Retinal pigment epithelial cell (primary cell): ENCODE measurements at regions not wholly inside any gene's neighbourhood (a gene's known extent, or its start where the extent isn't known, plus 50 kb on each side); places are given as distances from the start of the nearest gene placed in this dataset.
A peak's percentile ranks its signal among the peaks of the same experiment; 100 is the strongest.

Experiments
- DNase-seq: peaks from one replicate; pipeline ENCODE4 v3.0.0-alpha.2; 2010; ENCODE audit warnings: low read depth
- H3K4me3 ChIP-seq: 2 replicates; pipeline ENCODE4 v1.5.1; 2011; ENCODE audit warnings: mild to moderate bottlenecking, low read length, control low read depth, moderate library complexity
- TF ChIP-seq, protein P1 (sequence below): conservative IDR thresholded peaks from 2 replicates; pipeline ENCODE4 v1.5.1; 2011; ENCODE audit warnings: low read depth, low read length, control low read depth, inconsistent platforms

DNA sequence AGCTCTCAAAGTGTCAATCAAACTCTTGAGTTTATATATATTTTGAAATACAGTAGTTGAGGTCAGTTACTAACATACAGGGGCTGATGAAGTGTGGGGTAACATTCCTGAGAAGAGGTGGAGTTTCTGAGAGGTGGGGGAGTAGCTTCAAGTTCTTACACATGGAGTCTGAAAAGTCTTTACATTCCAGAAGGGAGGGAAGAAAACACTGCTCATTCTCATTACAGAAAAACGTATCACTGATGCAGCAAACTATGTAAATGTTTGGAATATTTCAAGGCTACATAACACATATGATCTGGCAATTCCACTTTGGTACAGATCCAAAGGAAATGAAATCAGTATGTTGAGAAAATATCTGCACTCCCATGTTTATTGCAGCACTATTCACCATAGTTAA lies 1065.8 kb upstream of the B3GALT2 start:
- no peak overlapping the region for H3K4me3 ChIP-seq
- TF ChIP-seq, protein P1, sequence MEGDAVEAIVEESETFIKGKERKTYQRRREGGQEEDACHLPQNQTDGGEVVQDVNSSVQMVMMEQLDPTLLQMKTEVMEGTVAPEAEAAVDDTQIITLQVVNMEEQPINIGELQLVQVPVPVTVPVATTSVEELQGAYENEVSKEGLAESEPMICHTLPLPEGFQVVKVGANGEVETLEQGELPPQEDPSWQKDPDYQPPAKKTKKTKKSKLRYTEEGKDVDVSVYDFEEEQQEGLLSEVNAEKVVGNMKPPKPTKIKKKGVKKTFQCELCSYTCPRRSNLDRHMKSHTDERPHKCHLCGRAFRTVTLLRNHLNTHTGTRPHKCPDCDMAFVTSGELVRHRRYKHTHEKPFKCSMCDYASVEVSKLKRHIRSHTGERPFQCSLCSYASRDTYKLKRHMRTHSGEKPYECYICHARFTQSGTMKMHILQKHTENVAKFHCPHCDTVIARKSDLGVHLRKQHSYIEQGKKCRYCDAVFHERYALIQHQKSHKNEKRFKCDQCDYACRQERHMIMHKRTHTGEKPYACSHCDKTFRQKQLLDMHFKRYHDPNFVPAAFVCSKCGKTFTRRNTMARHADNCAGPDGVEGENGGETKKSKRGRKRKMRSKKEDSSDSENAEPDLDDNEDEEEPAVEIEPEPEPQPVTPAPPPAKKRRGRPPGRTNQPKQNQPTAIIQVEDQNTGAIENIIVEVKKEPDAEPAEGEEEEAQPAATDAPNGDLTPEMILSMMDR = no peak
- DNase-seq = peak; percentile 48

DNA sequence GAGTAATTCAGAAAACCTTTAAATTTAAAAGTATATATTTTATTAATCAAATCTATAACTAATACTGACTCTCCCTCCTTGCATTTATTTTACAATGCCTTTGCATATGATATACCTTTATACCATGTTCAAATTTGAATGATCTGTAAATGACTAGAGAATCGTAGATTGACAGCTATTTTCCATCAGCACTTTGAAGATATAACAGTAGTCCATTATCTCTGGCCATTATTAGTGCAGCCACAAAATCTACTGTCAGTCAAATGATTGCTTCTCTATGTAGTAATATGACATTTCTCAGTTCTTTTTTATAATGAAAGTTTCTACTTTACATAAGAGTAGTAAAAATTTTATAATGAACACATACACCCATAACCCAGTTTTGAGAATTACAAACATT lies 1054.8 kb upstream of the B3GALT2 start:
- TF ChIP-seq, protein P1 = no peak
- H3K4me3 ChIP-seq = no peak overlapping the region
- no peak for DNase-seq

DNA sequence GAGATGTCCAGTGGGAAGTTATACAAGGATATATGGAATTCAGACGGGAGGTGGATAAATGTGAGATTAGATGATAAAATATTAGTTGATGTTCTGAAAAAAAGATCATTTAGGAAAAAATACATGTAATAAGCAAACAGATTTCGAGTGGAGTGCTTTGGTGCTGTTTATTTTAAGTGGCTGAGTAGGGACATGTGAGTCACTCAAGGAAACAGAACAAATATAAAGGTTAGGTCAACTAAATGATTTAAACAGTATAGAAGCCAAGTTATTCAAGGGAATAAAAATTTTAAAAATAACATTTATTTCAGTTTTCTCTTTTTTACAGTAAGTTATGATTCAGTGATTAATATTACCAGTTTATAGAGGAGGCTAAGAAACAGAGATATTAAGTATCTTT lies 1046.7 kb upstream of the B3GALT2 start:
- TF ChIP-seq, protein P1 = no peak
- no peak overlapping the region for H3K4me3 ChIP-seq
- no peak for DNase-seq

DNA sequence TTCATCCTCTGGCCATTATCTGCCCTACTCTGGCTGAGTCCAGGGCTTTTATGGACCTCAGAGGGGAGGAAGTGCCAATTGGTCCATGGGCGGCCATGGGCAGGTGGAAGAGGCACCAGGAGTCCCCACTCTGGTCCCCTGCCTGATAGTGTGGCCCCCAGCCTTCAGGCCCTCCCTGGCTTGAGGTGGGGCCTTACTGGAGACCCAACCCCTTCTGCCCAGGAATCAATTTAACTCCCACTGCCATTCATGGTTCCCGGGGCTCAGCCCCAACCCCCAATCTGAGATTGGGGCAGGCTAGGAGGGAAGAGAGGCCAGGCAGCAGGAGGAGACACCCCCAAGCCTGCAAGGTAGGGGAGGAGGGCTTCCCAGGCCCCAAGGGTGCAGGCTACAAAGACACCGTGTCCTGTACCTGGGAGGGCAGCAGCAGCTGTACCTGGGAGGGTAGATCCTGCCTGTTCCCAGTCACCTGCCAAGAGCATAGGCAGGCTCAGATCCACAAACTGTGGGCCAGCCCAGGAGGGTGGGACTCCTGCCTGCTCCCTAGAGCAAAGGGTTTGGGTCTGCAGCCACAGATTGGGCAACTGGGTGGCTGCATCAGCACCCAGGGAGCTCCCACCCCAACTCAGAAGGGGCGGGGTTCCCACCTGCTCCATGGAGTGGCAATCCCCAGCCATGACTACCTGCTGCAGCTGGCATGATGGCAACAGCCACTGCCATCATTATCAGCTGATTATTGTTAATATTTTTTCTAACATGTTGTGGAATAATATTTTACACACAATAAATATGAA lies 1044.1 kb upstream of the B3GALT2 start:
- TF ChIP-seq, protein P1 = no peak
- H3K4me3 ChIP-seq = no peak overlapping the region
- DNase-seq = no peak

DNA sequence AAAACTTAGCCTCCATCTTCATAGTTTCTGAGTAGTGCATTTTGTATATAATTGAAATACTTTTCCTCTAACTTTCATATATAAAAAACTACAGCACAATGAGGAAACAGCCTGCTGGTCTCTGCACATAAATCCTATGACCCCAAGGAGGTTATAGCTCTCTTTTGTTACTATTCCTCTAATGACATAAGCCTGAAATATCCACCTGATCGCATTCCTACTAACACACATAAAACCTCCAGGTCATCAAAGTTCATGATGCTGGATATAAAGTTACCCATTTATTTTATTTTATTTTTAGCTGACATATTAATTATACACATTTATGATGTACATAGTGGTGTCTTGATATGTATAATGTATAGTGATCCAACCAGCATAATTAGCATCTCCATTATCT lies 1042.0 kb upstream of the B3GALT2 start:
- TF ChIP-seq, protein P1 = no peak
- H3K4me3 ChIP-seq = no peak overlapping the region
- DNase-seq = no peak

DNA sequence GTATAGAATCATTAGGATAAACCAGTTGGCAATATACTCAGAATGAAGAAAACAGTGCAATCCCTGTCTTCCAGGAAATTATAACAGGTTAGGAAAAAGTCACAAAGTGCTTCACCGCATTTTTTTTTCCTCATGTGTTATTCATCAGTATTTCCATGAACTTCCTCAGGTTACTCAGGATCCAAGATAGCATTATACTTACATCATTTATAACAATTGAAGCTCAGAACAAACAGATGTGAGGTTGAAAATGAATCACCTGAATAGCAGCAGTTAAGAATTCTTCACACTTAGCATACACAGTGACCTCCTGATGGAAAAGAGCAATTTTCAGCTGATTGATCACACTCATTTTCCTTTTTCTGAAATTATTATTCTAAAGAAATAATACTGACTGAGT lies 1040.7 kb upstream of the B3GALT2 start:
- H3K4me3 ChIP-seq = no peak overlapping the region
- TF ChIP-seq, protein P1 = no peak
- DNase-seq = no peak

DNA sequence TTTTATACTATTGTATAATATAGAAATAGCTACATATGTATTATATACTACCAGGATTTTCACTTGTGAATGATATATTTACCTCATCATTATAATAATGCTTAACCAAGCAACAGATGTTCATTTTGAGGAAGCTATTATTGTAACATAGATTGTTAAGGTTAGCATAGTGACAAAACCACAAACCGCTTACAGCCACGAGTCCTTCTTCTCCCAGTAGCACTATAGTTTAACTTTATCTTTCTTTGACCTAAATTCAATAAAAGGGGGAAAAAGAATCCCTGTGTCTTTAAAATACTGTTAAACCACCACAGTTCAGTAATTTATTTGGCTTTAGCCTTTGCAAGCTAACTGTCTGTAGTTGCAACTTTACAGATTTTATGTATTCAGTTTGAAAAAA lies 1039.4 kb upstream of the B3GALT2 start:
- no peak overlapping the region for H3K4me3 ChIP-seq
- DNase-seq = no peak
- TF ChIP-seq, protein P1 = no peak
